Endodermal cell (in vitro differentiated cells): ENCODE measurements at regions not wholly inside any gene's neighbourhood (a gene's known extent, or its start where the extent isn't known, plus 50 kb on each side); places are given as distances from the start of the nearest gene placed in this dataset.

ENCODE experiments used
- DNase-seq: peaks from one replicate; pipeline ENCODE4 v3.0.0-alpha.2; 2017
- H3K27ac ChIP-seq: 2 replicates; pipeline ENCODE4 v1.5.1; 2013; ENCODE audit warnings: mild to moderate bottlenecking, low read depth, low read length, moderate library complexity
- H3K27me3 ChIP-seq: 2 replicates; pipeline ENCODE4 v1.6.1; 2013; ENCODE audit warnings: mild to moderate bottlenecking, low read length, moderate library complexity; ENCODE audit not compliant: insufficient read depth, control insufficient read depth, poor library complexity, severe bottlenecking
- H3K36me3 ChIP-seq: 2 replicates; pipeline ENCODE4 v1.7.0; 2013; ENCODE audit warnings: mild to moderate bottlenecking, low read length, moderate library complexity; ENCODE audit not compliant: control insufficient read depth, insufficient read depth
- H3K4me1 ChIP-seq: one replicate; pipeline ENCODE4 v1.7.0; 2013; ENCODE audit warnings: low read length; ENCODE audit not compliant: control insufficient read depth, insufficient read depth
- H3K4me3 ChIP-seq: 2 replicates; pipeline ENCODE4 v1.5.1; 2013; ENCODE audit warnings: mild to moderate bottlenecking, low read length, moderate library complexity
- H3K9ac ChIP-seq: 2 replicates; pipeline ENCODE4 v1.6.1; 2013; ENCODE audit warnings: mild to moderate bottlenecking, low read length, moderate library complexity; ENCODE audit not compliant: poor library complexity, severe bottlenecking; ENCODE audit errors: extremely low read depth
- H3K9me3 ChIP-seq: 2 replicates; pipeline ENCODE4 v1.6.1; 2013; ENCODE audit warnings: mild to moderate bottlenecking, low read length, moderate library complexity; ENCODE audit not compliant: control insufficient read depth
- H3K27ac Mint-ChIP-seq: 2 replicates; pipeline ENCODE4 v1.8.0; 2020; ENCODE audit warnings: mixed read lengths
- H3K27me3 Mint-ChIP-seq: 2 replicates; pipeline ENCODE4 v1.8.0; 2021; ENCODE audit warnings: mild to moderate bottlenecking, mixed read lengths; ENCODE audit not compliant: insufficient read depth
- H3K36me3 Mint-ChIP-seq: 2 replicates; pipeline ENCODE4 v1.8.0; 2020; ENCODE audit warnings: low read depth, mixed read lengths
- H3K4me1 Mint-ChIP-seq: 2 replicates; pipeline ENCODE4 v1.8.0; 2020; ENCODE audit warnings: mixed read lengths
- H3K4me3 Mint-ChIP-seq: 2 replicates; pipeline ENCODE4 v1.8.0; 2020; ENCODE audit warnings: mild to moderate bottlenecking, moderate library complexity, mixed read lengths
- H3K9me3 Mint-ChIP-seq: 2 replicates; pipeline ENCODE4 v1.8.0; 2020; ENCODE audit warnings: mild to moderate bottlenecking, mixed read lengths
- WGBS, 2 experiments: methylation state at CpG; one replicate each; pipeline versions ENCODE4 v1.1.5 to v1.1.7; 2013; ENCODE audit warnings: missing lambda C conversion rate in 2 of 2, mixed read lengths in 1 of 2; ENCODE audit not compliant: insufficient coverage in 1 of 2, insufficient read length in 1 of 2; 5-methylcytosine and 5-hydroxymethylcytosine counted together
- TF ChIP-seq, protein P1 (sequence below): fragments of 200-600 bp; sonication (generic); conservative IDR thresholded peaks from 2 replicates; pipeline ENCODE4 v1.5.0; 2021; ENCODE audit warnings: antibody characterized with exemption, mild to moderate bottlenecking

- H3K36me3 ChIP-seq, result no peaks in the 10 kb centered on the region
- no peaks in the 10 kb centered on the region for H3K27me3 ChIP-seq
- H3K36me3 Mint-ChIP-seq, result no peaks in the 10 kb centered on the region
- no peaks in the 10 kb centered on the region for H3K4me1 ChIP-seq
- no peaks in the 10 kb centered on the region for H3K9me3 Mint-ChIP-seq
- H3K4me3 ChIP-seq, result no peak overlapping the region
- TF ChIP-seq, protein P1, sequence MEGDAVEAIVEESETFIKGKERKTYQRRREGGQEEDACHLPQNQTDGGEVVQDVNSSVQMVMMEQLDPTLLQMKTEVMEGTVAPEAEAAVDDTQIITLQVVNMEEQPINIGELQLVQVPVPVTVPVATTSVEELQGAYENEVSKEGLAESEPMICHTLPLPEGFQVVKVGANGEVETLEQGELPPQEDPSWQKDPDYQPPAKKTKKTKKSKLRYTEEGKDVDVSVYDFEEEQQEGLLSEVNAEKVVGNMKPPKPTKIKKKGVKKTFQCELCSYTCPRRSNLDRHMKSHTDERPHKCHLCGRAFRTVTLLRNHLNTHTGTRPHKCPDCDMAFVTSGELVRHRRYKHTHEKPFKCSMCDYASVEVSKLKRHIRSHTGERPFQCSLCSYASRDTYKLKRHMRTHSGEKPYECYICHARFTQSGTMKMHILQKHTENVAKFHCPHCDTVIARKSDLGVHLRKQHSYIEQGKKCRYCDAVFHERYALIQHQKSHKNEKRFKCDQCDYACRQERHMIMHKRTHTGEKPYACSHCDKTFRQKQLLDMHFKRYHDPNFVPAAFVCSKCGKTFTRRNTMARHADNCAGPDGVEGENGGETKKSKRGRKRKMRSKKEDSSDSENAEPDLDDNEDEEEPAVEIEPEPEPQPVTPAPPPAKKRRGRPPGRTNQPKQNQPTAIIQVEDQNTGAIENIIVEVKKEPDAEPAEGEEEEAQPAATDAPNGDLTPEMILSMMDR, result no peak
- no peak for DNase-seq
- no peaks in the 10 kb centered on the region for H3K9me3 ChIP-seq
- H3K27ac ChIP-seq, result no peak overlapping the region
- no peaks in the 10 kb centered on the region for H3K4me1 Mint-ChIP-seq
- WGBS, 2 experiments, result 86 to 92% methylated on average over 1 of the region's 1 CpG
- H3K27me3 Mint-ChIP-seq, result no peaks in the 10 kb centered on the region
- no peak overlapping the region for H3K4me3 Mint-ChIP-seq
- no peak overlapping the region for H3K27ac Mint-ChIP-seq
- no peak overlapping the region for H3K9ac ChIP-seq
These were observed 69.2 kb upstream of the LRP1B start for GRCh38 chr2:142200062-142200461.

- DNase-seq, result no peak
These were observed 68.3 kb upstream of the LRP1B start for GRCh38 chr2:142199073-142199472.

GRCh38 chr2:142190805-142191204, 60.0 kb upstream of the LRP1B start:
- H3K9ac ChIP-seq, result no peak overlapping the region
- H3K36me3 Mint-ChIP-seq, result no peaks in the 10 kb centered on the region
- 96 to 100% methylated on average over 1 of the region's 1 CpG for WGBS, 2 experiments
- H3K27me3 Mint-ChIP-seq, result no peaks in the 10 kb centered on the region
- TF ChIP-seq, protein P1, result no peak
- H3K4me3 ChIP-seq, result no peak overlapping the region
- H3K9me3 ChIP-seq, result no peaks in the 10 kb centered on the region
- no peaks in the 10 kb centered on the region for H3K4me1 ChIP-seq
- no peaks in the 10 kb centered on the region for H3K4me1 Mint-ChIP-seq
- H3K27ac ChIP-seq, result no peak overlapping the region
- H3K27me3 ChIP-seq, result no peaks in the 10 kb centered on the region
- no peak overlapping the region for H3K4me3 Mint-ChIP-seq
- no peaks in the 10 kb centered on the region for H3K36me3 ChIP-seq
- H3K9me3 Mint-ChIP-seq, result no peaks in the 10 kb centered on the region
- no peak overlapping the region for H3K27ac Mint-ChIP-seq
- DNase-seq, result peak; percentile 44

More at GRCh38 chr2:142199073-142199472, 68.3 kb upstream of the LRP1B start:
- Histone ChIP-seq H3K4me1 (no peaks in the 10 kb centered on the region), H3K36me3 (no peaks in the 10 kb centered on the region), H3K4me3 (no peak overlapping the region), H3K9me3 (no peaks in the 10 kb centered on the region), H3K27me3 (no peaks in the 10 kb centered on the region), H3K9ac (no peak overlapping the region), H3K27ac (no peak overlapping the region)
- no peaks in the 10 kb centered on the region for H3K36me3 Mint-ChIP-seq
- no peak overlapping the region for H3K27ac Mint-ChIP-seq
- TF ChIP-seq, protein P1, result no peak
- H3K4me1 Mint-ChIP-seq, result no peaks in the 10 kb centered on the region
- H3K4me3 Mint-ChIP-seq, result no peak overlapping the region
- 94% methylated on average over 2 of the region's 2 CpGs; no CpG with 5 or more reads in 1 of the 2 experiments for WGBS, 2 experiments
- H3K9me3 Mint-ChIP-seq, result no peaks in the 10 kb centered on the region
- no peaks in the 10 kb centered on the region for H3K27me3 Mint-ChIP-seq
